Nucleus accumbens (tissue), 56 donors: ENCODE measurements at regions not wholly inside any gene's neighbourhood (a gene's known extent, or its start where the extent isn't known, plus 50 kb on each side); places are given as distances from the start of the nearest gene placed in this dataset.
"Not testable (repeated sequence)": the region's sequence is repeated elsewhere in the genome, so short reads cannot be mapped to it uniquely, and the experiment has no call there.

Experiments used
- DNase-seq, 56 donors: peaks; one replicate each; lab custom pipeline; 2025; lab: John Stamatoyannopoulos, UW

- no peak for DNase-seq
Observed at GRCh38 chr6:131486608-131487007, 86.4 kb upstream of the ARG1 start.

DNA sequence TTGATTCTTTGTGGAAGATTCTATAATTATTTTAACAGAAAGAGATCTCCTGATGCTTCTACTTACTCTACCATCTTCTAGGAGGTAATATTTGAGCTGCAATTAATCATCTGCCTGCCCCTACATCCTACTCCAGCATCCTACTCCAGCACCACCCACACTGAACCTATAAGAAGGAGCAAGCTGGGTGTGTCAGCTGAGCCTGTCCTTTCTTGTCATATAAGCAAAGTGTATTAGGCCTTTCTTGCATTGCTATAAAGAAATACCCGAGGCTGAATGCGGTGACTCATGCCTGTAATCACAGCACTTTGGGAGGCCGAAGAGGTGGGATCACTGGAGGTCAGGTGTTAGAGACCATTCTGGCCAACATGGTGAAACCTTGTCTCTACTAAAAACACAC, 84.2 kb upstream of the ARG1 start:
- no peak for DNase-seq

DNA sequence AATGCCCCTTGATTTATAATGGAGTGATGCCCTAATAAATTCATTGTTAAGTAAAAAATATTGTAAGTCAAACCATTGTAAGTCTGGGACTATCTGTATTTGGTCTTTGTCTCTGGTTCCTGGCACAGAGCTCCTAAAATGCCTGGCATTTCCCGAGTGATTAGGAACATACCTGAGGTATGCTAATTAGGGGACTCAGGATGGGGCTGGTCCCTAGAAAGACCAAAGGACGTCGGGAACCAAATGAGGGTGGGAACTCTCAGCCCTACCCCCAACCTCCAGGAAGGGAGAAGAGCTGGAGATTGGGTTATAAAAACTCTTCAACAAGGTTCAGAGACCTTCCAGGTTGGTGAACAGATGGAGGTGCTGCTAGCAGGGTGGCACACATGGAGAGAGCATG, 82.6 kb upstream of the ARG1 start:
- no peak for DNase-seq

DNA sequence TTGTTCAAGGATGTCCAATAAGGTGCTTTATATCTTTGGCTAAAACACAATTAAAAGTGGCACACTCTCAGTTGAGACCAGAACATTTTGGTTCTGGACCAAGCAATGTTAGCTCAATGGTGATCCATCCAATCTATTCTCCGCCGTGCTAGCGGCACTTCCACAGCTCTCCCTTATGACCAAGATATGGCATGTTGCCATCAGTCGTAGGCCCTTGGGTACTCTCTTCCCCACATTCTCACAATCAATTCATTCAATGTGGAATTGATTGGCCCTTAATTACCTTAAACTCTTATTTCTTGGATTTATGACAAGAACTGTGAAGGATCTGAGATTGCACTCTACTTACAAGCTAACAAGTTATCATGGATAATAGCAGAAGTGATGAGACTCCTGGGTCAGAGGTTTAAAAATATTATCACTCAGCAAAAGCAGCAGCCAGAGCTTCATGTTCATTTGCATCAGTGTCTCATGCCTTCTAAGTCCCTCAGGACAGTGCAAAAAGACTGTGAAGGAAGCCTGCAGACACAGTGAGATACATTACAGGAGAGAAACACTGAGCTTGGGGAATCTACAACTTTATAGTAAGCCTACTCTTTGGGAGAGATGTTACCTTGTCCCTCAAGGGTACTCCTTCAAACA, 80.0 kb upstream of the ARG1 start:
- DNase-seq = no peak

DNA sequence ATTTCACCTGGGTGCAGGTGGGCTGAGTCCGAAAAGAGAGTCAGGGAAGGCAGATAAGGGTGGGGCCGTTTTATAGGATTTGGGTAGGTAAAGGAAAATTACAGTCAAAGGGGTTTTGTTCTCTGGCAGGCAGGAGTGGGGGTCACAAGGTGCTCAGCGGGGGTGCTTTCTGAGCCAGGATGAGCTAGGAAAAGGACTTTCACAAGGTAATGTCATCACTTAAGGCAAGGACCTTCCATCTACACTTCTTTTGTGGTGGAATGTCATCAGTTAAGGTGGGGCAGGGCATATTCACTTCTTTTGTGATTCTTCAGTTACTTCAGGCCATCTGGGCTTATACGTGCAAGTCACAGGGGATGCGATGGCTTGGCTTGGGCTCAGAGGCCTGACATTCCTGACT, 68.6 kb upstream of the ARG1 start:
- not testable (repeated sequence) for DNase-seq

DNA sequence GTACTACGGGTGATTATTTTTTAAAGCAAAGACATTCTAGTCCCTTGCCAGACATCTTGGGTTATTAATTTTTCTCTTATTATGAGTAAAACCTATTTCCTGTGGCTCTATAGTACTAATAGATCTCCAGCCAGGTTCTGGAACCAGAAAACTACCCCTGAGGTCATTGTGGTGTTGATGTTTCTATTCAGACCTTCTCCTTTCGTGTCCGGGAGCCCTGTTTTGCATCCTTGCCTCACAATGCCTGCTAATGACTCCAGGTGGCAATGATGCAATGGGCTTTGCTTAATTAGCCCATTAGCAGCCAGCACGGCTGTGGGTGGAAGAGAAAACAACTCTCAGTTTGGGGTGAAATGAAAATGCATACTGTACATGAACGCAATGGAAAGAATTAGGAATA, 62.9 kb upstream of the ARG1 start:
- DNase-seq = no peak

DNA sequence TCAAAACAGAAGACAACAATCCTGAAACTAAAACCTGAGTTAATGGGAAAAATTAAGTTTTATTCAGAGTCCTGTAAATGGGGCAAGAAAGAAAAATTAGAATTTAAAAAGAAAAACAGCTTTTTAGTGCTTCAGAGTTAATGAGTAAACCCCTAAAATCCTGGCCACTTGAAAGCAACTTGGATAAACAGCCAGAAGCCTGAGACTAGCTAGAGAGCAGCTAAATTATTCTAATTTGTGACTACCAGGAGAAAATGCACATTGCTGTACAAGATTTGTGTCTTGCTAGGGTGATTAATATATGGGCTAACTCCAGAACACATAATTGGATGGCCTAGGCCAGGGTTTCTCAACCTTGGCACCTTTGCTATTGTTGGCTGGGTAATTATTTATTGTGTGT, 62.4 kb upstream of the ARG1 start:
- DNase-seq = no peak

DNA sequence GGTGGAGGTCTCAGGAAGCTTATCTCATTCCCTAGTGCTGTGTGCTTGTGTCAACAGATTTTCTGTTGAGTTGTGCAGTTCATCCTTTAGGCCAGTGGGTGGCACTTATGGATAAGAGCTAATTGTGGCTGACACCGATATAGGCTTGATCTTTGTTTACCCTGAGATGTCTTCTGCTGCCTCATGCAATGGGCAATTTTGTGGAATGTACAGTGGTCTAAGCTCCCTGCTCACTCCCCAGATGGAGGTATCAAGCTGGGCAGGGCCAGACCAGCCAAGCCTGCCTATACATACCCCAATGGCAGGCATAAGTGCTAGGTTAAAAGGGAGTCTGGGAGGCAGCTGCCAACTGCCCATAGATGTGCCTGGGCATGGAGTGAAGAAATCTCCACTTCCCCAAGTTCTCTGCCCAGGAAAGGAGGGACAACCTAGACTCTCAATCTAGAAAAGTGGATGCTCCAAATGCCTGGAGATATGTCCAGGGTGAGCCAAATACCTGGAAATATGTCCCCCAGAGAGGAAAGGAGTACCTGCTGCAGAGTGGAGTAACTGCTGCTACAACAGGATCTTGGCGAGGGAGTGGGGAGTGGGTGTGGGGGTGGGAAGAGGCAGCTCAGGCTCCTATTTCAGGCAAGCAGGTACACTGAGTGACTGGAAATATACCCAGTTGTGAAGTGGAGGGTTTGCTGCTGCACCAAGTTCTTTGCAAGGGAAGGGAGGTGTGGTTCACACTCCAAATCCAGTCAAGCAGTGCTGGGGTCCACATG, 53.2 kb upstream of the ARG1 start:
- DNase-seq = peak in 1 of 56 donors; percentile 3
